Rectal smooth muscle tissue (tissue), 1 donor: ENCODE measurements at regions not wholly inside any gene's neighbourhood (a gene's known extent, or its start where the extent isn't known, plus 50 kb on each side); places are given as distances from the start of the nearest gene placed in this dataset.

Experiments
- H3K27ac ChIP-seq: one replicate; pipeline ENCODE4 v1.7.0; 2013; ENCODE audit warnings: low read depth, low read length, inconsistent platforms
- H3K27me3 ChIP-seq: one replicate; pipeline ENCODE4 v1.7.0; 2013; ENCODE audit warnings: low read length; ENCODE audit not compliant: control insufficient read depth, insufficient read depth
- H3K36me3 ChIP-seq: one replicate; pipeline ENCODE4 v1.7.0; 2013; ENCODE audit warnings: low read length; ENCODE audit not compliant: control insufficient read depth, insufficient read depth
- H3K4me1 ChIP-seq: one replicate; pipeline ENCODE4 v1.7.0; 2013; ENCODE audit warnings: low read length; ENCODE audit not compliant: control insufficient read depth, insufficient read depth
- H3K4me3 ChIP-seq: one replicate; pipeline ENCODE4 v1.7.0; 2013; ENCODE audit warnings: low read length
- H3K9ac ChIP-seq: one replicate; pipeline ENCODE4 v1.7.0; 2013; ENCODE audit warnings: low read length

GRCh38 chr6:76790881-76791280 lies 672.4 kb downstream of the HTR1B start:
- Histone ChIP-seq H3K36me3 (no peaks in the 10 kb centered on the region), H3K4me1 (no peaks in the 10 kb centered on the region), H3K4me3 (no peak overlapping the region), H3K27me3 (no peaks in the 10 kb centered on the region), H3K27ac (no peak overlapping the region), H3K9ac (no peak overlapping the region)

- no peaks in the 10 kb centered on the region for H3K36me3 ChIP-seq
- no peaks in the 10 kb centered on the region for H3K4me1 ChIP-seq
- no peak overlapping the region for H3K27ac ChIP-seq
- no peak overlapping the region for H3K9ac ChIP-seq
- H3K4me3 ChIP-seq = no peak overlapping the region
- no peaks in the 10 kb centered on the region for H3K27me3 ChIP-seq
Observed at GRCh38 chr6:76790045-76790796, 673.1 kb downstream of the HTR1B start.

GRCh38 chr6:76789580-76789979 lies 673.7 kb downstream of the HTR1B start:
- no peaks in the 10 kb centered on the region for H3K4me1 ChIP-seq
- no peak overlapping the region for H3K4me3 ChIP-seq
- no peaks in the 10 kb centered on the region for H3K27me3 ChIP-seq
- no peaks in the 10 kb centered on the region for H3K36me3 ChIP-seq
- no peak overlapping the region for H3K9ac ChIP-seq
- H3K27ac ChIP-seq = no peak overlapping the region

- Histone ChIP-seq H3K27me3 (no peaks in the 10 kb centered on the region), H3K36me3 (no peaks in the 10 kb centered on the region), H3K27ac (no peak overlapping the region), H3K4me1 (no peaks in the 10 kb centered on the region), H3K9ac (no peak overlapping the region), H3K4me3 (no peak overlapping the region)
Observed at GRCh38 chr6:76788155-76788554, 675.1 kb downstream of the HTR1B start.

GRCh38 chr6:76779068-76779467 lies 684.2 kb downstream of the HTR1B start:
- Histone ChIP-seq H3K4me3 (no peak overlapping the region), H3K27ac (no peak overlapping the region), H3K4me1 (no peaks in the 10 kb centered on the region), H3K36me3 (no peaks in the 10 kb centered on the region), H3K9ac (no peak overlapping the region), H3K27me3 (no peaks in the 10 kb centered on the region)

- H3K27ac ChIP-seq = no peak overlapping the region
- no peaks in the 10 kb centered on the region for H3K4me1 ChIP-seq
- no peaks in the 10 kb centered on the region for H3K27me3 ChIP-seq
- no peaks in the 10 kb centered on the region for H3K36me3 ChIP-seq
- H3K9ac ChIP-seq = no peak overlapping the region
- no peak overlapping the region for H3K4me3 ChIP-seq
Observed at GRCh38 chr6:76776876-76777275, 686.4 kb downstream of the HTR1B start.

GRCh38 chr6:76774781-76775384 lies 688.4 kb downstream of the HTR1B start:
- no peaks in the 10 kb centered on the region for H3K27me3 ChIP-seq
- no peaks in the 10 kb centered on the region for H3K4me1 ChIP-seq
- no peak overlapping the region for H3K4me3 ChIP-seq
- H3K36me3 ChIP-seq = no peaks in the 10 kb centered on the region
- H3K9ac ChIP-seq = no peak overlapping the region
- no peak overlapping the region for H3K27ac ChIP-seq

GRCh38 chr6:76772951-76773350 lies 690.3 kb downstream of the HTR1B start:
- Histone ChIP-seq H3K4me1 (no peaks in the 10 kb centered on the region), H3K27ac (no peak overlapping the region), H3K4me3 (no peak overlapping the region), H3K36me3 (no peaks in the 10 kb centered on the region), H3K27me3 (no peaks in the 10 kb centered on the region), H3K9ac (no peak overlapping the region)

- Histone ChIP-seq H3K27me3 (no peaks in the 10 kb centered on the region), H3K27ac (no peak overlapping the region), H3K36me3 (no peaks in the 10 kb centered on the region), H3K9ac (no peak overlapping the region), H3K4me3 (no peak overlapping the region), H3K4me1 (no peaks in the 10 kb centered on the region)
Observed at GRCh38 chr6:76771059-76771634, 692.1 kb downstream of the HTR1B start.

- Histone ChIP-seq H3K9ac (no peak overlapping the region), H3K27me3 (no peaks in the 10 kb centered on the region), H3K4me3 (no peak overlapping the region), H3K27ac (no peak overlapping the region), H3K36me3 (no peaks in the 10 kb centered on the region), H3K4me1 (no peaks in the 10 kb centered on the region)
Observed at GRCh38 chr6:76770281-76770680, 693.0 kb downstream of the HTR1B start.

- Histone ChIP-seq H3K27ac (no peak overlapping the region), H3K4me3 (no peak overlapping the region), H3K36me3 (no peaks in the 10 kb centered on the region), H3K4me1 (no peaks in the 10 kb centered on the region), H3K9ac (no peak overlapping the region), H3K27me3 (no peaks in the 10 kb centered on the region)
Observed at GRCh38 chr6:76768556-76768955, 694.7 kb downstream of the HTR1B start.

GRCh38 chr6:76764057-76764456 lies 691.6 kb upstream of the IMPG1 start:
- Histone ChIP-seq H3K27me3 (no peaks in the 10 kb centered on the region), H3K4me3 (no peak overlapping the region), H3K4me1 (no peaks in the 10 kb centered on the region), H3K27ac (no peak overlapping the region), H3K36me3 (no peaks in the 10 kb centered on the region), H3K9ac (no peak overlapping the region)

- Histone ChIP-seq H3K27ac (no peak overlapping the region), H3K27me3 (no peaks in the 10 kb centered on the region), H3K9ac (no peak overlapping the region), H3K4me1 (no peaks in the 10 kb centered on the region), H3K36me3 (no peaks in the 10 kb centered on the region), H3K4me3 (no peak overlapping the region)
Observed at GRCh38 chr6:76752841-76753240, 680.4 kb upstream of the IMPG1 start.
